ENCODE measurements at regions not wholly inside any gene's neighbourhood (a gene's known extent, or its start where the extent isn't known, plus 50 kb on each side); places are given as distances from the start of the nearest gene placed in this dataset.

GRCh38 chr7:91323626-91324158 is 59.5 kb downstream of the FZD1 start:
- H3K27ac ChIP-seq (ENCODE audit: low read depth in 1 of 2, low read length in 2 of 2), result no peak overlapping the region
- intact Hi-C loops (cut with DNase I, micrococcal nuclease), result no loop called here
- no peak overlapping the region for H3K4me3 Mint-ChIP-seq
- no peaks in the 10 kb centered on the region for H3K4me1 Mint-ChIP-seq (ENCODE audit: low read depth)
- H3K9me3 ChIP-seq (ENCODE audit: control insufficient read depth in 1 of 2, insufficient read depth in 1 of 2, low read length in 2 of 2), result no peaks in the 10 kb centered on the region
- no peak overlapping the region for H3K4me3 ChIP-seq (ENCODE audit: low read length)
- ATAC-seq (ENCODE audit: poor library complexity) (no peak), DNase-seq (no peak)
- H3K9me3 Mint-ChIP-seq, result no peaks in the 10 kb centered on the region
- H3K36me3 Mint-ChIP-seq (ENCODE audit: low read depth), result no peaks in the 10 kb centered on the region
- ChIA-PET POLR2A (no interaction called here), CTCF (no interaction called here)
- H3K27me3 ChIP-seq (ENCODE audit: control insufficient read depth in 1 of 2, insufficient read depth in 2 of 2, low read length in 2 of 2), result no peaks in the 10 kb centered on the region
- no peak overlapping the region for H3K27ac Mint-ChIP-seq
- no peak for TF ChIP-seq CTCF (IDR thresholded peaks at IDR 0.05)
- H3K27me3 Mint-ChIP-seq, result no peaks in the 10 kb centered on the region
- no peaks in the 10 kb centered on the region for H3K36me3 ChIP-seq (ENCODE audit: insufficient read depth, low read length)
- no peaks in the 10 kb centered on the region for H3K4me1 ChIP-seq (ENCODE audit: insufficient read depth, low read length)

DNA sequence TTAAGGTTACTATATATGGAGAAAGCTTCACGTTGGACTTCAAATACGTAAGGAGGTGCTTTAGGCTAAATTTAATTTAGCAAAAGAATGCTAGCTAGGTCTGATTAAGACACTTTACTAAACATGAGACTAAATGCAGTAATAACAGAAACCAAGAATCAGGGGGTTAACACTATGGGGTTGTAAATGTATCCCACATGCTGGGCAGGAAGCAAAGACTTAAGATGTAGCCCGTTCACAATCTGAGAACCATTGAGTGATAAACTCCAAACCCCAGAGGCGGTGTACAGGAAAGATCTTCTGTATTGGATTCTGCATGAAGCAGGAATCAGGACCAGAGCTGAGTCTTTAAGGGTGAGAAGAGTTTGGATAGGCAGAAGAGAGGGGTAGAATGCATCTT is 60.4 kb downstream of the FZD1 start:
- Histone ChIP-seq H3K27ac (ENCODE audit: low read depth in 1 of 2, low read length in 2 of 2) (no peak overlapping the region), H3K9me3 (ENCODE audit: control insufficient read depth in 1 of 2, insufficient read depth in 1 of 2, low read length in 2 of 2) (no peaks in the 10 kb centered on the region), H3K4me1 (ENCODE audit: insufficient read depth, low read length) (no peaks in the 10 kb centered on the region), H3K27me3 (ENCODE audit: control insufficient read depth in 1 of 2, insufficient read depth in 2 of 2, low read length in 2 of 2) (no peaks in the 10 kb centered on the region), H3K36me3 (ENCODE audit: insufficient read depth, low read length) (no peaks in the 10 kb centered on the region), H3K4me3 (ENCODE audit: low read length) (no peak overlapping the region)
- no peak for DNase-seq
- no peaks in the 10 kb centered on the region for H3K36me3 Mint-ChIP-seq (ENCODE audit: low read depth)
- no peaks in the 10 kb centered on the region for H3K4me1 Mint-ChIP-seq (ENCODE audit: low read depth)
- no peaks in the 10 kb centered on the region for H3K27me3 Mint-ChIP-seq
- no peak overlapping the region for H3K27ac Mint-ChIP-seq
- H3K4me3 Mint-ChIP-seq, result no peak overlapping the region
- ChIA-PET POLR2A (no interaction called here), CTCF (no interaction called here)
- no peak for TF ChIP-seq CTCF (IDR thresholded peaks at IDR 0.05)
- no peaks in the 10 kb centered on the region for H3K9me3 Mint-ChIP-seq
- no peak for ATAC-seq (ENCODE audit: poor library complexity)
- intact Hi-C loops (cut with DNase I, micrococcal nuclease), result no loop called here

DNA sequence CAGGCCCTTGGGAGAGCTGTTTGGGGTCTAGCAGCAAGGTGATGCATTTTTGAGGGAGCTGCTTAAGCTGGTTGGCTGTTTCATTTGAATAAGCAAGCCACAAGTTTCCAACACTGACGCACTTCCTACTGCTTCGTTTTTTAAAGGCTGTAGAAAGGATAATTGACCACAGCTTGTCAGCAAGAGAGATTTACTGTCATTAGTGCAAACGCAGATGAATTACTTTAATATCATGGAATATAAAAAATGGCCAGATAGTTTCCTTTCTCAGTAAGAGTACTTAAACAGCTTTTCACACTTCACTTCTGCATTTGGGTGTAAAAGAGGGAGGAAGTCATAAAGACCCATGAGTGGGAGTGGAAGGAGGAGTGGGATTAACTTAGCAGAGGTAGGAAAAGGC is 61.5 kb downstream of the FZD1 start:
- Mint-ChIP-seq H3K27ac (no peak overlapping the region), H3K36me3 (ENCODE audit: low read depth) (no peaks in the 10 kb centered on the region), H3K4me3 (no peak overlapping the region), H3K27me3 (no peaks in the 10 kb centered on the region), H3K9me3 (no peaks in the 10 kb centered on the region), H3K4me1 (ENCODE audit: low read depth) (no peaks in the 10 kb centered on the region)
- Histone ChIP-seq H3K27me3 (ENCODE audit: control insufficient read depth in 1 of 2, insufficient read depth in 2 of 2, low read length in 2 of 2) (no peaks in the 10 kb centered on the region), H3K4me3 (ENCODE audit: low read length) (no peak overlapping the region), H3K36me3 (ENCODE audit: insufficient read depth, low read length) (no peaks in the 10 kb centered on the region), H3K27ac (ENCODE audit: low read depth in 1 of 2, low read length in 2 of 2) (no peak overlapping the region), H3K4me1 (ENCODE audit: insufficient read depth, low read length) (no peaks in the 10 kb centered on the region), H3K9me3 (ENCODE audit: control insufficient read depth in 1 of 2, insufficient read depth in 1 of 2, low read length in 2 of 2) (no peaks in the 10 kb centered on the region)
- ChIA-PET CTCF (interaction anchor here (1.0 kb wide), 1 partner anchor 32 kb away, joined by 3 read pairs; no protein-coding TSS in a partner anchor), POLR2A (no interaction called here)
- intact Hi-C loops (cut with DNase I, micrococcal nuclease), result no loop called here
- no peak for TF ChIP-seq CTCF (IDR thresholded peaks at IDR 0.05)
- ATAC-seq (ENCODE audit: poor library complexity) (no peak), DNase-seq (no peak)

Data from CD4-positive, alpha-beta T cell (primary cell).